Neural progenitor cell (in vitro differentiated cells): ENCODE measurements at regions not wholly inside any gene's neighbourhood (a gene's known extent, or its start where the extent isn't known, plus 50 kb on each side); places are given as distances from the start of the nearest gene placed in this dataset.

ENCODE experiments used
- DNase-seq: peaks from one replicate; pipeline ENCODE4 v3.0.0-alpha.2; 2016; ENCODE audit warnings: low spot score
- H2AFZ ChIP-seq: fragments of 200-600 bp; sonication (generic); replicated peaks from 2 replicates; pipeline ENCODE4 v1.6.1; 2016; ENCODE audit warnings: antibody characterized with exemption
- H3F3A ChIP-seq: fragments of 200-600 bp; sonication (generic); 2 replicates; pipeline ENCODE4 v1.6.1; 2016; ENCODE audit warnings: antibody characterized with exemption, low read depth
- H3K27ac ChIP-seq: fragments of 200-600 bp; sonication (generic); 2 replicates; pipeline ENCODE4 v1.5.1; 2016; ENCODE audit warnings: mild to moderate bottlenecking
- H3K27me3 ChIP-seq: fragments of 200-600 bp; sonication (generic); 2 replicates; pipeline ENCODE4 v1.6.1; 2016; ENCODE audit warnings: mild to moderate bottlenecking, moderate library complexity
- H3K36me3 ChIP-seq: fragments of 200-600 bp; sonication (generic); 2 replicates; pipeline ENCODE4 v1.5.1; 2016
- H3K4me1 ChIP-seq: fragments of 200-600 bp; sonication (generic); 2 replicates; pipeline ENCODE4 v1.6.1; 2016; ENCODE audit warnings: mixed run types
- H3K4me2 ChIP-seq: fragments of 200-600 bp; sonication (generic); 2 replicates; pipeline ENCODE4 v1.6.1; 2016
- H3K4me3 ChIP-seq: fragments of 200-600 bp; sonication (generic); 2 replicates; pipeline ENCODE4 v1.5.1; 2016
- H3K79me2 ChIP-seq: fragments of 200-600 bp; sonication (generic); 2 replicates; pipeline ENCODE4 v1.6.1; 2016; ENCODE audit warnings: low read depth
- H3K9ac ChIP-seq: fragments of 200-600 bp; sonication (generic); 2 replicates; pipeline ENCODE4 v1.6.1; 2016
- H3K9me3 ChIP-seq: fragments of 200-600 bp; sonication (generic); 2 replicates; pipeline ENCODE4 v1.5.1; 2016; ENCODE audit warnings: low read depth
- H4K20me1 ChIP-seq: fragments of 200-600 bp; sonication (generic); 2 replicates; pipeline ENCODE4 v1.6.1; 2016; ENCODE audit warnings: low read depth
- H3K27ac Mint-ChIP-seq: 3 replicates; pipeline ENCODE4 v1.8.0; 2021; ENCODE audit warnings: mixed read lengths
- H3K27me3 Mint-ChIP-seq: 2 replicates; pipeline ENCODE4 v1.8.0; 2022; ENCODE audit warnings: low read depth, mild to moderate bottlenecking, inconsistent platforms, moderate library complexity, mixed read lengths; ENCODE audit not compliant: insufficient read depth
- H3K36me3 Mint-ChIP-seq: 3 replicates; pipeline ENCODE4 v1.8.0; 2021; ENCODE audit warnings: mixed read lengths
- H3K4me1 Mint-ChIP-seq: 3 replicates; pipeline ENCODE4 v1.8.0; 2021; ENCODE audit warnings: mixed read lengths
- H3K4me3 Mint-ChIP-seq: 3 replicates; pipeline ENCODE4 v1.8.0; 2021; ENCODE audit warnings: mild to moderate bottlenecking, moderate library complexity, mixed read lengths
- H3K9me3 Mint-ChIP-seq: 3 replicates; pipeline ENCODE4 v1.8.0; 2020; ENCODE audit warnings: mixed read lengths
- EZH2 ChIP-seq: fragments of 200-600 bp; sonication (generic); IDR thresholded peaks from 2 replicates; pipeline ENCODE4 v1.6.1; 2017; ENCODE audit warnings: antibody characterized with exemption, mild to moderate bottlenecking, moderate library complexity
- EZH2phosphoT487 ChIP-seq: fragments of 200-600 bp; sonication (generic); IDR thresholded peaks from 2 replicates; pipeline ENCODE4 v1.6.1; 2017; ENCODE audit warnings: antibody characterized with exemption
- TF ChIP-seq, protein P1 (sequence below): fragments of 200-600 bp; sonication (generic); IDR thresholded peaks from 2 replicates; pipeline ENCODE4 v1.5.1; 2017; ENCODE audit warnings: antibody characterized with exemption, mild to moderate bottlenecking

DNA sequence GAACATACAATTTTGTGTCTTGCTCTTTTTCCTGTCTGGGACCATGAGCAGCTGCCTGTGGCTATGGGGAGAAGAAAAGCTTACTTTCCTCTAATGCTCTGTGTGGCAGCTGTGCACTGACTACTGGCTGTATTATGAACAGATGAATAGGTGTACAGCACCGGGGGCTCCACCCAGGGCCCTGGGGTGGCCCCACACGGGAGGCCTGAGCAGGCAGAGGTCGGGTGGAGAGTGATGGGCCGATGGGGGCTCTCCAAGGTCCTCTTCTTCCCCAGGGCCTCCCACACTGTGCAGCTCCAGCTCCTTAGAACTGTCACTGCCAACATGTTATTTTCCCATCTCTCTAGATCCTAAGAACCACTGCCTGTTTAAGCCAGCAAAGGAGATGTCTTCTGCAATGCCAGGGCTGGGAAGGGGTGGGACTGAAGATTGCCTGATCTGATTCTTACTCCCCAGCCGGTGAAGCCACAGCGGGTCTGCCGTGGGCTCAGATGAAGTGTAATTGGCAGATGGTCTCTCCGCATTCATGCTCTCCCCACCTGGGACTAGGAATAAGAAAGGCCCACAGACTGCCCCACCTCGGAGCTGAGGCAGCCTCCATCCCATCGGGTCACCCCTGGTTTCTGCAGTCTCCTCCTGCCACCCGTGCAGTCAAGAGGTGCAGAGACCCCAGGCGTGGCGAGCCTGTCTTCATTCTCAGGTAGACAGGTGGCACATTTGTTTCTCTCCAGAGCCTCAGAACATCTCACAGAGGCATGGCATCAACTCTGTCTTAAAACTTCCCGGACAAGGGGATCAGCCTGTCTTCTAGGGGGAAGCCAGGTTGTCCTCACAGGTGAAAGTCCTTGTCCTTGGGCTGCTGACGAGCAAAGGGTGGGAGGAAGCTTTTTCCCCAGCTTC lies 186.5 kb upstream of the GALNT2 start:
- no peak overlapping the region for H3K4me3 Mint-ChIP-seq
- TF ChIP-seq, protein P1, sequence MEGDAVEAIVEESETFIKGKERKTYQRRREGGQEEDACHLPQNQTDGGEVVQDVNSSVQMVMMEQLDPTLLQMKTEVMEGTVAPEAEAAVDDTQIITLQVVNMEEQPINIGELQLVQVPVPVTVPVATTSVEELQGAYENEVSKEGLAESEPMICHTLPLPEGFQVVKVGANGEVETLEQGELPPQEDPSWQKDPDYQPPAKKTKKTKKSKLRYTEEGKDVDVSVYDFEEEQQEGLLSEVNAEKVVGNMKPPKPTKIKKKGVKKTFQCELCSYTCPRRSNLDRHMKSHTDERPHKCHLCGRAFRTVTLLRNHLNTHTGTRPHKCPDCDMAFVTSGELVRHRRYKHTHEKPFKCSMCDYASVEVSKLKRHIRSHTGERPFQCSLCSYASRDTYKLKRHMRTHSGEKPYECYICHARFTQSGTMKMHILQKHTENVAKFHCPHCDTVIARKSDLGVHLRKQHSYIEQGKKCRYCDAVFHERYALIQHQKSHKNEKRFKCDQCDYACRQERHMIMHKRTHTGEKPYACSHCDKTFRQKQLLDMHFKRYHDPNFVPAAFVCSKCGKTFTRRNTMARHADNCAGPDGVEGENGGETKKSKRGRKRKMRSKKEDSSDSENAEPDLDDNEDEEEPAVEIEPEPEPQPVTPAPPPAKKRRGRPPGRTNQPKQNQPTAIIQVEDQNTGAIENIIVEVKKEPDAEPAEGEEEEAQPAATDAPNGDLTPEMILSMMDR, result no peak
- TF ChIP-seq EZH2phosphoT487 (no peak), EZH2 (no peak)

DNA sequence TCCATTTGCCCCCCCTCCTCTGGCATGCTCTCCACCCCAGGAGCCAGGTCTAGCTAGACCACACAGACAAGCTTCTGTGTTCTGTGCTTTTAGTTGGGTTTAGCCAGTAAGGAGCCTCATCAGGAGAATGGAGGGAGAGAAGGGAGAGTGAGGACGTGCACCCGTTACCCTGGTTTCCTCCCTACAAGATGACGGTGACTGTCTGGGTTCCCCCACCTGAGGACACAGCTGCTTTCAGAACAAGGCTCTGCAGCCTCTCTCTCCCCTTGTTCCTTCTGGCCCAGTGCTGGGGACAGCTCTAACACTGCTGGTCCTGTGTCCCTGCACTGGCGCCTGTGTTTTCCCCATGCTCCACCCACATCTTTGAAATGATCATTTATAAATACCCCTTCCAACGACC lies 184.4 kb upstream of the GALNT2 start:
- H3K79me2 ChIP-seq, result no peaks in the 10 kb centered on the region
- H3K36me3 Mint-ChIP-seq, result no peaks in the 10 kb centered on the region
- no peak overlapping the region for H2AFZ ChIP-seq
- peaks cover 2% of the 10 kb centered on the region for H3K9me3 Mint-ChIP-seq
- H3K27ac Mint-ChIP-seq, result no peak overlapping the region
- no peaks in the 10 kb centered on the region for H3K9me3 ChIP-seq
- no peak for DNase-seq
- H3K27me3 ChIP-seq, result no peaks in the 10 kb centered on the region
- H3K27ac ChIP-seq, result no peak overlapping the region
- H3K4me1 Mint-ChIP-seq, result peaks cover 12% of the 10 kb centered on the region
- no peaks in the 10 kb centered on the region for H3K36me3 ChIP-seq
- no peaks in the 10 kb centered on the region for H4K20me1 ChIP-seq
- no peak for TF ChIP-seq EZH2phosphoT487
- TF ChIP-seq, protein P1, result no peak
- TF ChIP-seq EZH2, result no peak
- no peak overlapping the region for H3K4me3 Mint-ChIP-seq
- H3K9ac ChIP-seq, result no peak overlapping the region
- H3K4me2 ChIP-seq, result no peak overlapping the region
- H3F3A ChIP-seq, result no peaks in the 10 kb centered on the region
- H3K27me3 Mint-ChIP-seq, result peaks cover 15% of the 10 kb centered on the region
- H3K4me3 ChIP-seq, result no peak overlapping the region
- H3K4me1 ChIP-seq, result peaks cover 5% of the 10 kb centered on the region

More for the DNA sequence above, 186.5 kb upstream of the GALNT2 start:
- H3K9me3 Mint-ChIP-seq, result no peaks in the 10 kb centered on the region
- no peaks in the 10 kb centered on the region for H3K36me3 Mint-ChIP-seq
- Histone ChIP-seq H3K4me1 (peaks cover 5% of the 10 kb centered on the region), H3K4me3 (no peak overlapping the region), H2AFZ (no peak overlapping the region), H3F3A (no peaks in the 10 kb centered on the region), H3K36me3 (no peaks in the 10 kb centered on the region), H3K27ac (no peak overlapping the region), H4K20me1 (no peaks in the 10 kb centered on the region), H3K79me2 (no peaks in the 10 kb centered on the region), H3K9me3 (no peaks in the 10 kb centered on the region), H3K4me2 (no peak overlapping the region), H3K9ac (no peak overlapping the region), H3K27me3 (no peaks in the 10 kb centered on the region)
- DNase-seq, result no peak
- peaks cover 12% of the 10 kb centered on the region for H3K4me1 Mint-ChIP-seq
- H3K27ac Mint-ChIP-seq, result no peak overlapping the region
- peaks cover 13% of the 10 kb centered on the region for H3K27me3 Mint-ChIP-seq

DNA sequence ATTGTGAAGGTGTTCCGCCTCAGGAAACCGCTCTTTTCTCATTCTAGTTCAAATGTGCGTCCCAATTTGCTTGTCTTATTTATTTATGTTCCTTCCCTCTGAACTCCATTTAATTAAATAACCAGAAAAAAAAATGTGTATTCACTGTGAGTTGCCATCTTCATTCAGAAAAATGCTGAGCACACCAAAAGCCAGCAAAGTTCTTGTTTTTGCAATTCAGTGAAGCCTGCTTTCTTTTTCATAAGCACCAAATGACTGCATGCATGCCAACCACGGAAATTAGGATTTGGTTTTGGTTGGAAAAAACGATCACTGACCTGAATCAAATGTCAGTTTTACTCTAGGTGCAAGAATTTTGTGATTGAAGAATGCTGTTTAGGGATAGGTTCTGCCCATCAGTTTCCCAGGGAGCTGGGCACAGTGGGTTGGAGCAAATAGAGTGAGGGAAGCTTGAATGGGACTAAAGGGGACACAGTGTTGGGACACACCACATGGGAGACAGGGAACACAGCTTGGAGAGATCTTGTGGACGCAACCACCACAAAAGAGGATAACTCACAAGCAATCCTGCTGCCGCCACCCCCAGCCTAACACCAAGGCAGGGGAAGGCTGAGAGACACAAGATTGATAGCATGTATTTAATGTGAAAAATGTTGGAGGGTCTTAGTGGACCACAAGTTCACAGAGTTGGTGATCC lies 183.4 kb upstream of the GALNT2 start:
- no peak for DNase-seq
- H3K36me3 Mint-ChIP-seq, result no peaks in the 10 kb centered on the region

More for the DNA sequence above, 183.4 kb upstream of the GALNT2 start:
- Mint-ChIP-seq H3K4me3 (no peak overlapping the region), H3K27me3 (peaks cover 11% of the 10 kb centered on the region), H3K9me3 (peaks cover 2% of the 10 kb centered on the region), H3K4me1 (peaks cover 9% of the 10 kb centered on the region), H3K27ac (no peak overlapping the region)
- TF ChIP-seq EZH2, result no peak
- TF ChIP-seq, protein P1, result no peak
- no peak for TF ChIP-seq EZH2phosphoT487
- no peaks in the 10 kb centered on the region for H3K36me3 ChIP-seq
- no peaks in the 10 kb centered on the region for H3K27me3 ChIP-seq
- no peak overlapping the region for H3K9ac ChIP-seq
- no peaks in the 10 kb centered on the region for H4K20me1 ChIP-seq
- no peaks in the 10 kb centered on the region for H3K9me3 ChIP-seq
- no peak overlapping the region for H3K4me2 ChIP-seq
- peaks cover 5% of the 10 kb centered on the region for H3K4me1 ChIP-seq
- H3F3A ChIP-seq, result no peaks in the 10 kb centered on the region
- H3K4me3 ChIP-seq, result no peak overlapping the region
- no peaks in the 10 kb centered on the region for H3K79me2 ChIP-seq
- H3K27ac ChIP-seq, result no peak overlapping the region
- H2AFZ ChIP-seq, result peak overlapping the region; percentile 70
